NCI-H146 (cell line): ENCODE measurements at regions not wholly inside any gene's neighbourhood (a gene's known extent, or its start where the extent isn't known, plus 50 kb on each side); places are given as distances from the start of the nearest gene placed in this dataset.
A peak's percentile ranks its signal among the peaks of the same experiment; 100 is the strongest.
"Not testable (repeated sequence)": the region's sequence is repeated elsewhere in the genome, so short reads cannot be mapped to it uniquely, and the experiment has no call there.

Experiments used
- DNase-seq: peaks from one replicate; lab custom pipeline; 2025; lab: John Stamatoyannopoulos, UW

DNA sequence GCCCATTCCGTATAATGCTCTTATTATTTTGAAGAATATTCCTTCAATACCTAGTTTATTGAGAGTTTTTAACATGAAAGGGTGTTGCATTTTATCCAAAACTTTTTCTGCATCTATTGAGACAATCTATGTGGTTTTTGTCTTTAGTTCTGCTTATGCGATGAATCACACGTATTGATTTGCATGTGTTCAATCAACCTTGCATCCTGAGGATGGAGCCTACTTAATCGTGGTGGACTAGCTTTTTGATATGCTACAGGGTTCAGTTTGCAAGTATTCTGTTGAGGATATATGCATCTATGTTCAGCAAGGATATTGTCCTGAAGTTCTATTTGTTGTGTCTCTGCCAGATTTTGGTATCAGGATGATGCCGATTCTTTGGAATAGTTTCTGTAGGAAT lies 1070.3 kb upstream of the CDH18 start:
- no peak for DNase-seq

DNA sequence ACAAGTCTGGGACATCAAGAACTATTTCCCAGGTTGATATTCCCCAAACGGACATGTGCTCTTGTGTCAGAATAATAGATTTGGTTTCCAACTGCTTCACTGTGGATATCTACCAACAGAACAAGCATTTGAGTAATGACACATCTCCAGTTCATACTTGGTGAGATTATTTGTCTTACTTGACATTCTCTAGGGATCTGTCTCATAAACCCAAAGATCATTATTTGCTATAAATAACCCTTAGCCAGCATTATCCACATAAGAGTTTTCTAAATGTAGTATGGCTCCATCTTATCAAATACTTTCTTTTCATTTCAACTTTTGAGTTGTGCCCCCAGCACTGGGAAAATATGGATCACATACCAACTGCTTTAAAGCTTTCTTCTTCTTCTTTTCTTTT lies 1063.9 kb upstream of the CDH18 start:
- no peak for DNase-seq

- no peak for DNase-seq
Measured at GRCh38 chr5:21049901-21050300, 1061.9 kb upstream of the CDH18 start.

DNA sequence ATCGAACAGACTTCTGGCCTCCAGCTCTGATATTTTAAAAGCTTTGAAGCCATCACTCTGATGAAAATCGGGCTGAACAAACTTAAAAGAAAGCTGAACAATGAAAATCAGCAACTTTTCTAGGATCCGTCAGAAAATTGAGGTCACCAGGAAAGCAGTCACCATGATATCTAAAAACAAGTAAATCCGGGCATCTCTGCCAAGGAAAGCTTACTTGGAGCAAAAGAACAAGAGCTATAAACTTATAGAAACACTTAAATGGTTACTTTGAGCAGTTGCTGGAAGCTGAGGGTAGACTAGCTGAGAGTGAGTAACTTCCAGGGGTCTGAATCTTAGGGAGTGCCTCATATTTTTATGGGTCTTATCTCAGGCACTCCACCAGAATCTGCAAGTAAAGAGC lies 1043.0 kb upstream of the CDH18 start:
- no peak for DNase-seq

DNA sequence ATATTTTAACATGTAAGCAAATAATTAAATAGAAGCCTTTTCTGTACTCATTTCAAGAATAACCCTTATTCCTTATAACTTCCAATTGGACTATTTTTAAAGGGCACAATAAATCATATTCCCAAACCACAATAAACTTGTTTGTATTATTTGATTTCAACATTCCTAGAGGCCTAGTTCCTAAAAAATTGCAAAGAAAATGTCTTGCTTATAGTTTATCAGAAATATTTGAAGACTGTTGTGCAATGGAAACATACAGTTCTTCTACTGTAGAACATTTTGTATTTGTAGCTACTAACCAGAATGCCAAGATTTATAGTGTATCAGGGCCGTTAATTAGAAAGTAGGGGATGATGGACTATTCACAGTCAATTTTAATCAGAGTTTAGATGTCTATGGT lies 1037.0 kb upstream of the CDH18 start:
- no peak for DNase-seq

DNA sequence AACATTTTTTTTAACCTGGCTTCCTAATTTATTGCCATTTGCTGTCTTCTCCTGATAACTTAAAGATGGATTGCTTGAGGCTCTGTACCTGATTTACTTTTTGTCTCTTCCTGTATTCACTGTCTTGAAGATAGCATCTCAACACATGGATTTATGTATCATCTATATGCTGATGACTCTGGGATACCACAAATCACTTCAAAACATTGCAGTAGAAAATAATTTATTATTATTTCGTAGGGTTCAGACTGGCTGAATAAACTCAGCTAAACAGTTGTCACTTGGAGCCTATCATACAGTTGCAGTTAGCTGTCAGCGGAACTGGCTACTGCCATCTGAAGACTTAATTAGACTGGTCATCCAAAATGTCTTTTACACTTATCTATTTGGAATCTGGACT lies 1025.2 kb upstream of the CDH18 start:
- DNase-seq: no peak

- DNase-seq: no peak
Measured at GRCh38 chr5:21007781-21008180, 1019.8 kb upstream of the CDH18 start.

DNA sequence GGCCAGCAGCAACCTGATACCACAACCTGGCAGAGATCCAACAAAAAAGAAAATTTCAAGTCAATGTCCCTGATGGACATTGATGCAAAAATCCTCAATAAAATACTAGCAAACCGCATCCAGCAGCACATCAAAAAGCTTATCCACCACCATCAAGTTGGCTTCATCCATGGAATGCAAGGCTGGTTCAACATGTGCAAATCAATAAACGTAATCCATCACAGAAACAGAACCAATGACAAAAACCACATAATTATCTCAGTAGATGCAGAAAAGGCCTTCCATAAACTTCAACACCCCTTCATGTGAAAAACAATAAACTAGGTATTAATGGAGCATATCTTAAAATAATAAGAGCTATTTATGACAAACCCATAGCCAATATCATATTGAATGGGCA lies 1000.9 kb upstream of the CDH18 start:
- not testable (repeated sequence) for DNase-seq

GRCh38 chr5:20985754-20986153 lies 997.8 kb upstream of the CDH18 start:
- DNase-seq: no peak

DNA sequence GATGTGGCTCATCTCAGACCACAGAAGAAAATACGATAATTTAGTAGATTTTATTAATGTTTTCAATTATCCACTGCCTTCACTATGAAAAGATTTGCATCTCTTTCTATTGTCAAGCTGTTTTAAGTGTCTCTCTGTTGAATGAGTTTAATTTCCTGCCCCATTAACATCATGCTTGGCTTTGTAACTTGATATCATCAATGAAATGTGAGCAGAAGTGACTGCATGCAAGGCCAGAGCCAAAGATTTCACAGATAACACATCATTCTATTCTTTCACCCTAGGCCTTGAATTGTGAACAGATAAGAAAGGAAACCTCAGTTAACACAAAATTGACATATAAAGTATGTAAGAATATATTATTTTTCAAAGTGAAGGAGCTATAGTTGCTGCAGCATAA lies 986.4 kb upstream of the CDH18 start:
- DNase-seq: peak; percentile 88

GRCh38 chr5:20972419-20972925 lies 984.5 kb upstream of the CDH18 start:
- DNase-seq: peak; percentile 88

- DNase-seq: no peak
Measured at GRCh38 chr5:20959347-20959746, 971.3 kb upstream of the CDH18 start.

DNA sequence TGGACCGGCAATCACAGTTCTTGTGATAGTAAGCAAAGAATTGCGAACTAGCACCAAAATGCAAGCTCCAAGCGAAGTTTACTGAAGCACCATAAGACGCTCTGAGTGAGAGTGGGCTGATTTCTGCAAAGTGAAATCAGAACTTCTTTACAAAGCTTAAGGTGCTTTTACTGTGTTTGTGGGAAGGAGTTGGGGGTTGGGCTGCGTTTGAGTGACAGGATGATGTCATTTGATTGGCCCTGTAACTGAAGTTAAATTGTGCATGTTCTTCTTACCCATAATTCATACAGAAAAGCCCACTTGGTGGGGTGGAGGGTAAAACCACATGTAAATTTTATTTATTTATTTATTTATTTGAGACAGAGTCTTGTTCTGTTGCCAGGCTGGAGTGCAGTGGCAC lies 970.6 kb upstream of the CDH18 start:
- no peak for DNase-seq

DNA sequence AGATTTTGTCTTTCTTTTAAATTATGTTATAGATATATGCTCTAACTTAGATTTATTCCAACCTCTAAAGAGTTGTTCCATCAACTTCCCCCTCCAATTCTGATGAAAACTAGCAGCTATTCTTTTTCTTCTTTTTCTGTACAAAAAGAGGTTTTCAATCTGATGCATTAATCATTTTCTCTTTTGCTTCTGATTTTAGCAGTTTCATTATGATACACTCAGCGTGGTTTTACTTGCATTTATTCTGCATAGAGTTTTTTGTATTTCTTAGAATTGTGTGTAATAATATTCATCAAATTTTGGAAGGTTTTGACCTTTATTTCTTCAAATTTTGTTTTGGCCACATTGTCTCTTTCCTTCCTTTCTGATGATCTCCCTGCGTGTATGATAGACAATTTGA lies 968.1 kb upstream of the CDH18 start:
- DNase-seq: no peak

DNA sequence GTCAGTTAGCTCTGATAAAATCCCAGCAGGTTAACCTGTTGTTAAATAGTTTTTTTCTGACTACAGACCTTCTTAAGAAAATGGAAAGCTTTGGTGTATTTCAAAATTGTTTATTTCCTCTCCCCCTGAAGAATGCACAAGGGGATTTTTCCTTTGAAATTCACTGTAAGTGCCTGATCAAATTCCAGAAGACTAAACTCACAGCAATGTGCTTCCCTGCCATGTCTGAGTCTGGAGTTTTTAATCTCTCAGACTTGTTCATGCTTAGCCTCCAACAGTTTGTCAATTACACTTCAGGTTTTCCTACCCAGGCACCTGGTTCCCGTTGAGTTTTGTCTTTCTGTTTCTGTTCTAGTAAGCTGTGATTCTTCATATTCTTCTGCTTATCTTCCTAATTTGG lies 961.6 kb upstream of the CDH18 start:
- no peak for DNase-seq

- not testable (repeated sequence) for DNase-seq
Measured at GRCh38 chr5:20943183-20943971, 955.4 kb upstream of the CDH18 start.

DNA sequence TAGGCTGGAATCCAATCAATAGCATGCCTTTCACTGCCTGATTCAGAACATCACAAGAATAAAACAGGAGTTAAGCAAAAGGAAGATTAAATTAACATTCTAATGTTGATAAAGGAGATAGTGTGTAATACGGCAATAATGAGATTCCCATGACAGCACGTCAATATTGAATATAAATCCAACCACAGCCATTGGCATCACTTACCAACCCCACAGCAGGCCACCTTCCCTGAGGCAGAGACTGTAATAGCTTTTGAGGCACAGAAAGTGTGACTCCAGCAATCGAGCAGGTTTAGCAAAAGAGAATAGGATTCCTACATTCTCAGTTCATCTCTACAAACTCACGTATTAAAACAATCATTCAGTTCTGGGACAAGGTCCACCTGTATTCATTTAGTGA lies 954.6 kb upstream of the CDH18 start:
- DNase-seq: not testable (repeated sequence)

DNA sequence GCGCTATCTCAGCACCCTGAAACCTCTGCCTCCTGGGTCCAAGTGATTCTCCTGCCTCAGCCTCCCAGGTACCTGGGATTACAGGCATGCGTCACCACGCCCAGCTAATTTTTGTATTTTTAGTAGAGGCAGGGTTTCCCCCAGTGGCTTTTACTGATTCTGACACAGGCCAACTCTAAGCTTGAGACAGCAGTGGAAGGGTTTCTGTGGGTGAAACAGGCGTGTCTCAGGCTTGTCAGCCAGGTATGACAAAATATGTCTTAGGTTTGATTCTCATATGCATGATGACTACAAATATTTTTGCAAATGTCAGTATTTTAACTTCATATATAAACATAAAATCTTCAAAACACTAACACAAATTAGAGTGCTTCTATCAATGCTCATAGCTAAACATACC lies 952.8 kb upstream of the CDH18 start:
- DNase-seq: not testable (repeated sequence)

- DNase-seq: not testable (repeated sequence)
Measured at GRCh38 chr5:20890936-20891335, 902.9 kb upstream of the CDH18 start.

GRCh38 chr5:20875726-20876125 lies 887.7 kb upstream of the CDH18 start:
- DNase-seq: not testable (repeated sequence)

DNA sequence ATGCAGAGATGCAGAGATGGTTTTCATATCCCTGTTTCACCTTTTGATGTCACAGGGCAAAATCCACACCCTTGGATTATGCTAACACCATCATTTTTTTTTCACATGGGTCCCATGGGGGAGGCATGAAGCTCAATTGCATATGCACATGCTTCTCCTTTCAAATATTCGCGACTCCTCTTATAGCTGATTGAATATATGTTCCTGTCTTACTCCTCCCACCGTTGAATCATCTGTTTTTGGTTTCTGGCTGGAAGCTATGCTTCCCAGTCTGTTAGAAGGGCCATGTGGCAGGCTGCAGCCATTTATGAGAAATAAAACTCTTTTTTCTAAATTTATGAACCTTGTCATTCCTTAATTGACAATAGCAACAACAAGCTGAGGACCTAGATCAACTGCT lies 877.9 kb upstream of the CDH18 start:
- DNase-seq: not testable (repeated sequence)

GRCh38 chr5:20833081-20833627 lies 845.2 kb upstream of the CDH18 start:
- no peak for DNase-seq

DNA sequence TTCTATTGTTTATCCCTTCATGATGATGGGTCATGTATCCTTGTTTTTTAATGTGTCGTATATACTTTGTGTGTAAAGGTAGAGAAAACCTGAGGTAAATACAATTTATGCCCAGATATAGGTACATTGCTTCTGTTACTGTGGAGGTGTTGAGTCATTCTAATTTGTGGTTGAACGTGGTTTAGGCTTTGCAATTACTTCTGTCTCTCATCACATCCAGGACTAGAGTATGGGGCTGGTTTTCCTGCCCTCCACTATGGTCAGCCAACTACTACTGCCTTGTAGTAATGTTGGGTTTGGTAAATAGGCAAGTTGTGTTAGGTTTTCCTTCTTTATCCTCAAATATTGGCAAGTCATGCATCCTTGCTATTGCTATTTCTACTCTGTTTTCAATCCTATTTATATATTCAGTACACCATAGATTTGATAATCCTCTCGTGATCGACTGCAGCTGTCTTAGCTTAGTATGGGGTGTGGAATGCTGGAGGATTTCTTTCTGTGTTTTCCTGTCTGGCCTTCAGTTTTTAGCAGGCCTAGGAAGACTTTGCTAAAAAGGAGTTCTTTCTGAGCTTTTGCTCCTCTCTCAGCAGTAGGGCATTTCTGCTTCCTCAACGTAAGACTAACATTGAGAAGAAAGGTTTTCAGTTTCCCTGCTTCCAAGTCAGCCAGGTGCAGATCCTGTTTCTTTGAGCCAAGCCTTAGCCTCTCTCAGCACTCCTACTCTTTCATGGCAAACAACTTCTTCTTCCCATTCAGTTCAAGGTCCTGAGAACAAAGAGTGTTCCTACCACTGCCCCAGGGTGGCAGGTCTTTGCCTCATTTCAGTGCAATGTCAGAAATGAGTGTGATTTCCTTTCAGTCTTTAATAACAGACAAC lies 844.4 kb upstream of the CDH18 start:
- DNase-seq: no peak
